Keratinocyte (primary cell): ENCODE measurements at regions not wholly inside any gene's neighbourhood (a gene's known extent, or its start where the extent isn't known, plus 50 kb on each side); places are given as distances from the start of the nearest gene placed in this dataset.

Experiments used
- DNase-seq: peaks from one replicate; pipeline ENCODE4 v3.0.0-alpha.2; 2011; ENCODE audit warnings: low read depth, missing footprints, low spot score
- FAIRE-seq: peaks from 2 replicates; lab custom pipeline; 2011; peaks lifted over from hg19 to GRCh38; lab: Jason Lieb, UNC
- H2AFZ ChIP-seq: 2 replicates; pipeline ENCODE4 v1.6.0; 2012; ENCODE audit warnings: low read length, control low read depth, inconsistent platforms; ENCODE audit not compliant: control insufficient read depth
- H3K27ac ChIP-seq: 2 replicates; pipeline ENCODE4 v1.5.1; 2011; ENCODE audit warnings: low read length; ENCODE audit not compliant: control insufficient read depth, insufficient read depth
- H3K27me3 ChIP-seq: 3 replicates; pipeline ENCODE4 v1.6.0; 2011; ENCODE audit warnings: low read length; ENCODE audit not compliant: control insufficient read depth, insufficient read depth; ENCODE audit errors: extremely low read depth
- H3K36me3 ChIP-seq, 2 experiments: 2 replicates in 1 of 2; 3 replicates in 1 of 2; pipeline ENCODE4 v1.5.1; 2011; ENCODE audit warnings: low read length in 2 of 2, mild to moderate bottlenecking in 1 of 2; ENCODE audit not compliant: control insufficient read depth in 2 of 2, insufficient read depth in 2 of 2; ENCODE audit errors: extremely low read depth in 1 of 2
- H3K4me1 ChIP-seq: 3 replicates; pipeline ENCODE4 v1.5.1; 2011; ENCODE audit warnings: low read length; ENCODE audit not compliant: control insufficient read depth, insufficient read depth; ENCODE audit errors: extremely low read depth
- H3K4me2 ChIP-seq: 3 replicates; pipeline ENCODE4 v1.6.0; 2011; ENCODE audit warnings: low read depth, low read length; ENCODE audit not compliant: control insufficient read depth, insufficient read depth; ENCODE audit errors: extremely low read depth
- H3K4me3 ChIP-seq, 3 experiments: fragments of 200-600 bp in 1 of 3; sonication (generic) in 1 of 3; 2 replicates in 2 of 3; 3 replicates in 1 of 3; pipeline ENCODE4 v1.5.1; 2011 to 2016; ENCODE audit warnings: low read length in 3 of 3, mild to moderate bottlenecking in 3 of 3, control low read depth in 2 of 3, inconsistent platforms in 1 of 3, low read depth in 1 of 3, mixed read lengths in 1 of 3, mixed run types in 1 of 3, moderate library complexity in 1 of 3; ENCODE audit not compliant: control insufficient read depth in 2 of 3, insufficient read depth in 2 of 3; ENCODE audit errors: extremely low read depth in 1 of 3
- H3K79me2 ChIP-seq: 2 replicates; pipeline ENCODE4 v1.6.0; 2012; ENCODE audit warnings: low read length; ENCODE audit not compliant: control insufficient read depth, insufficient read depth
- H3K9ac ChIP-seq: 3 replicates; pipeline ENCODE4 v1.6.0; 2011; ENCODE audit warnings: low read length; ENCODE audit not compliant: control insufficient read depth, insufficient read depth; ENCODE audit errors: extremely low read depth
- H3K9me1 ChIP-seq: 3 replicates; pipeline ENCODE4 v1.6.0; 2011; ENCODE audit warnings: low read length; ENCODE audit not compliant: control insufficient read depth, insufficient read depth; ENCODE audit errors: extremely low read depth
- H3K9me3 ChIP-seq: 2 replicates; pipeline ENCODE4 v1.5.1; 2012; ENCODE audit warnings: low read depth, low read length; ENCODE audit not compliant: control insufficient read depth
- H4K20me1 ChIP-seq: 3 replicates; pipeline ENCODE4 v1.6.0; 2011; ENCODE audit warnings: low read length; ENCODE audit not compliant: control insufficient read depth, insufficient read depth; ENCODE audit errors: extremely low read depth
- CTCF ChIP-seq, 3 experiments: IDR thresholded peaks in 1 of 3; conservative IDR thresholded peaks in 1 of 3; optimal IDR thresholded peaks in 1 of 3; 2 replicates in 2 of 3; 3 replicates in 1 of 3; pipeline versions ENCODE3 to v1.5.1; 2011; ENCODE audit warnings: low read length in 3 of 3, mild to moderate bottlenecking in 3 of 3, moderate library complexity in 2 of 3, control low read depth in 1 of 3, inconsistent platforms in 1 of 3; ENCODE audit not compliant: insufficient read depth in 2 of 3; ENCODE audit errors: extremely low read depth in 1 of 3
- EZH2 ChIP-seq: IDR thresholded peaks from one replicate; pipeline ENCODE4 v1.6.1; 2012; ENCODE audit warnings: inconsistent platforms, mild to moderate bottlenecking, low read length, moderate library complexity
- dilution Hi-C: fragments of 300-500 bp; cut with MboI; formaldehyde crosslinking; loops from one replicate; pipeline ENCODE4 v1.7.0; 2020; ENCODE audit warnings: low sequenced_read_pairs; ENCODE audit not compliant: extremely low pct_ligation_motif_present

GRCh38 chr2:16204886-16205620, 264.7 kb downstream of the MYCN start:
- no peaks in the 10 kb centered on the region for H3K79me2 ChIP-seq

GRCh38 chr2:16204251-16204650, 263.9 kb downstream of the MYCN start:
- Histone ChIP-seq H3K27ac (no peak overlapping the region), H3K27me3 (no peaks in the 10 kb centered on the region), H3K9me1 (no peaks in the 10 kb centered on the region), H3K79me2 (no peaks in the 10 kb centered on the region), H3K4me3 (no peak overlapping the region), H3K36me3 (no peaks in the 10 kb centered on the region), H3K4me2 (no peak overlapping the region), H3K9me3 (no peaks in the 10 kb centered on the region), H2AFZ (no peak overlapping the region), H3K9ac (no peak overlapping the region), H3K4me1 (no peaks in the 10 kb centered on the region), H4K20me1 (no peaks in the 10 kb centered on the region)
- TF ChIP-seq CTCF (optimal IDR thresholded peaks at IDR 0.05 in 1 of 3, IDR thresholded peaks at IDR 0.05 in 1 of 3, conservative IDR thresholded peaks at IDR 0.05 in 1 of 3; ENCODE audit: extremely low read depth in 1 of 3, insufficient read depth in 2 of 3, low read length in 3 of 3): no peak
- TF ChIP-seq EZH2: no peak
- dilution Hi-C loops: no loop called here
- DNase-seq (no peak), FAIRE-seq (no peak)

More at GRCh38 chr2:16204886-16205620, 264.7 kb downstream of the MYCN start:
- Histone ChIP-seq H3K36me3 (no peaks in the 10 kb centered on the region), H3K9me1 (no peaks in the 10 kb centered on the region), H3K27me3 (no peaks in the 10 kb centered on the region), H3K27ac (no peak overlapping the region), H3K4me3 (no peak overlapping the region), H3K4me2 (no peak overlapping the region), H4K20me1 (no peaks in the 10 kb centered on the region), H3K9me3 (no peaks in the 10 kb centered on the region), H2AFZ (no peak overlapping the region), H3K4me1 (no peaks in the 10 kb centered on the region), H3K9ac (no peak overlapping the region)
- dilution Hi-C loops: no loop called here
- no peak for FAIRE-seq
- no peak for DNase-seq
- TF ChIP-seq EZH2 (no peak), CTCF (optimal IDR thresholded peaks at IDR 0.05 in 1 of 3, IDR thresholded peaks at IDR 0.05 in 1 of 3, conservative IDR thresholded peaks at IDR 0.05 in 1 of 3; ENCODE audit: extremely low read depth in 1 of 3, insufficient read depth in 2 of 3, low read length in 3 of 3) (no peak)
